CD4-positive, alpha-beta T cell (primary cell): ENCODE measurements at regions not wholly inside any gene's neighbourhood (a gene's known extent, or its start where the extent isn't known, plus 50 kb on each side); places are given as distances from the start of the nearest gene placed in this dataset.
"Not testable (repeated sequence)": the region's sequence is repeated elsewhere in the genome, so short reads cannot be mapped to it uniquely, and the experiment has no call there.

Experiments
- ATAC-seq: fragments of 200-7000 bp; cut with Tn5 transposase; one replicate; pipeline ENCODE4 v1.10.0; 2022; ENCODE audit warnings: mild to moderate bottlenecking; ENCODE audit not compliant: poor library complexity
- CTCF ChIA-PET: fragments of 350-600 bp; sonication (Branson Sonifier 250); formaldehyde crosslinking; loops from one replicate; lab custom pipeline; 2021; ENCODE audit warnings: antibody characterized with exemption, inconsistent platforms; lab: Charles Lee
- POLR2A ChIA-PET: fragments of 350-600 bp; sonication (Branson Sonifier 250); formaldehyde crosslinking; loops from one replicate; lab custom pipeline; 2021; ENCODE audit warnings: antibody characterized with exemption, inconsistent platforms; lab: Charles Lee
- DNase-seq, 14 experiments: peaks; one replicate each; pipeline ENCODE4 v3.0.0-alpha.2; 2013 to 2020; ENCODE audit warnings: mixed read lengths in 2 of 14
- H3K27ac ChIP-seq, 2 donors: one replicate each; pipeline versions ENCODE4 v1.5.1 to v1.7.0; 2013; ENCODE audit warnings: low read length in 2 of 2, low read depth in 1 of 2, mild to moderate bottlenecking in 1 of 2
- H3K27me3 ChIP-seq, 2 experiments: 1 replicate in 1 of 2; 2 replicates in 1 of 2; pipeline versions ENCODE4 v1.6.1 to v1.7.0; 2013; ENCODE audit warnings: low read length in 2 of 2, control low read depth in 1 of 2, mild to moderate bottlenecking in 1 of 2, moderate library complexity in 1 of 2; ENCODE audit not compliant: insufficient read depth in 2 of 2, control insufficient read depth in 1 of 2
- H3K36me3 ChIP-seq: one replicate; pipeline ENCODE4 v1.6.1; 2013; ENCODE audit warnings: low read length, control low read depth; ENCODE audit not compliant: insufficient read depth
- H3K4me1 ChIP-seq: one replicate; pipeline ENCODE4 v1.6.1; 2013; ENCODE audit warnings: low read length, control low read depth; ENCODE audit not compliant: insufficient read depth
- H3K4me3 ChIP-seq: one replicate; pipeline ENCODE4 v1.5.1; 2013; ENCODE audit warnings: mild to moderate bottlenecking, low read length, moderate library complexity
- H3K9me3 ChIP-seq, 2 experiments: 1 replicate in 1 of 2; 2 replicates in 1 of 2; pipeline versions ENCODE4 v1.6.1 to v1.7.0; 2013; ENCODE audit warnings: low read length in 2 of 2, mild to moderate bottlenecking in 2 of 2, control low read depth in 1 of 2, moderate library complexity in 1 of 2; ENCODE audit not compliant: control insufficient read depth in 1 of 2, insufficient read depth in 1 of 2
- H3K27ac Mint-ChIP-seq: one replicate; pipeline ENCODE4 v1.8.0; 2020; ENCODE audit warnings: mixed read lengths
- H3K27me3 Mint-ChIP-seq: one replicate; pipeline ENCODE4 v1.8.0; 2021; ENCODE audit warnings: mixed read lengths
- H3K36me3 Mint-ChIP-seq: one replicate; pipeline ENCODE4 v1.8.0; 2021; ENCODE audit warnings: low read depth, mixed read lengths
- H3K4me1 Mint-ChIP-seq: one replicate; pipeline ENCODE4 v1.8.0; 2021; ENCODE audit warnings: low read depth, mixed read lengths
- H3K4me3 Mint-ChIP-seq: one replicate; pipeline ENCODE4 v1.8.0; 2020; ENCODE audit warnings: mild to moderate bottlenecking, mixed read lengths
- H3K9me3 Mint-ChIP-seq: one replicate; pipeline ENCODE4 v1.8.0; 2020; ENCODE audit warnings: mixed read lengths
- CTCF ChIP-seq: fragments of 200-600 bp; IDR thresholded peaks from one replicate; pipeline ENCODE4 v1.8.0; 2022; ENCODE audit warnings: antibody characterized with exemption, mild to moderate bottlenecking
- intact Hi-C, 2 experiments: fragments of 100-400 bp; cut with DNase I in 1 of 2; cut with micrococcal nuclease in 1 of 2; formaldehyde crosslinking; loops; one replicate each; pipeline versions ENCODE4 v1.15.1 to v1.9.0; 2023 to 2025; cut with DNase I, micrococcal nuclease

GRCh38 chr13:22883956-22884355 lies 296.8 kb upstream of the SGCG start:
- ATAC-seq, result no peak
- DNase-seq, result no peak
- Histone ChIP-seq H3K4me3 (no peak overlapping the region), H3K9me3 (no peaks in the 10 kb centered on the region), H3K27ac (no peak overlapping the region), H3K4me1 (no peaks in the 10 kb centered on the region), H3K27me3 (no peaks in the 10 kb centered on the region), H3K36me3 (no peaks in the 10 kb centered on the region)
- no peak for TF ChIP-seq CTCF
- no peaks in the 10 kb centered on the region for H3K27me3 Mint-ChIP-seq
- intact Hi-C loops, result no loop called here
- H3K4me1 Mint-ChIP-seq, result no peaks in the 10 kb centered on the region
- ChIA-PET CTCF (no interaction called here), POLR2A (no interaction called here)
- no peaks in the 10 kb centered on the region for H3K36me3 Mint-ChIP-seq
- H3K27ac Mint-ChIP-seq, result no peak overlapping the region
- no peaks in the 10 kb centered on the region for H3K9me3 Mint-ChIP-seq
- H3K4me3 Mint-ChIP-seq, result no peak overlapping the region

GRCh38 chr13:22886061-22886460 lies 294.7 kb upstream of the SGCG start:
- POLR2A ChIA-PET, H3K36me3 Mint-ChIP-seq, H3K9me3 ChIP-seq, H3K27ac Mint-ChIP-seq, H3K4me3 Mint-ChIP-seq, intact Hi-C loops, H3K4me1 Mint-ChIP-seq, H3K36me3 ChIP-seq, DNase-seq, H3K27me3 ChIP-seq, ATAC-seq, H3K9me3 Mint-ChIP-seq, H3K27me3 Mint-ChIP-seq, H3K4me1 ChIP-seq, CTCF ChIA-PET, H3K27ac ChIP-seq, H3K4me3 ChIP-seq: not testable (repeated sequence)

GRCh38 chr13:22889376-22889775 lies 291.4 kb upstream of the SGCG start:
- H3K27ac Mint-ChIP-seq, H3K4me1 ChIP-seq, H3K9me3 ChIP-seq, H3K4me1 Mint-ChIP-seq, H3K4me3 ChIP-seq, CTCF ChIA-PET, H3K36me3 Mint-ChIP-seq, DNase-seq, POLR2A ChIA-PET, intact Hi-C loops, H3K27me3 Mint-ChIP-seq, ATAC-seq, H3K27ac ChIP-seq, H3K9me3 Mint-ChIP-seq, H3K4me3 Mint-ChIP-seq, H3K36me3 ChIP-seq, H3K27me3 ChIP-seq: not testable (repeated sequence)

DNA sequence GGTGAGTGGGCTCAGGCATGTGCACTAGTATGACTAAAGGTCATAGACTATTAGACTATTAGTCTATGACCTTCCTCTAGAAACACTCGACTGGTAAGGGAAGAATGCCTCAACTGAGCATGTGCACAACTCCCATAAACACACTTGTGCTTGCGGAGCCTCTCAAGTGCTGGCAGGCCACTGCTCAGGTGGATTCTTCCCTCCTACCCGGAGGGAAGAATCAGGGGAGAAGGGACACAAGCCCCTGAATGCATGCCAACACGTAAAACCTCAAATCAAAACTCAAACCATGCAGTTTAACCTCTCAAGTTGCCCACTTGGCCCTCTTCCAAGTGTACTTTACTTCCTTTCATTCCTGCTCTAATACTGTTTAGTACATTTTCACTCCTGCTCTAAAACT lies 287.6 kb upstream of the SGCG start:
- Mint-ChIP-seq H3K27ac (no peak overlapping the region), H3K4me1 (no peaks in the 10 kb centered on the region), H3K36me3 (no peaks in the 10 kb centered on the region), H3K9me3 (peaks cover 7% of the 10 kb centered on the region), H3K27me3 (no peaks in the 10 kb centered on the region), H3K4me3 (no peak overlapping the region)
- no peaks in the 10 kb centered on the region for H3K4me1 ChIP-seq
- intact Hi-C loops, result no loop called here
- H3K36me3 ChIP-seq, result no peaks in the 10 kb centered on the region
- no peaks in the 10 kb centered on the region for H3K27me3 ChIP-seq
- no peak for TF ChIP-seq CTCF
- ChIA-PET POLR2A (no interaction called here), CTCF (no interaction called here)
- peaks cover 0 to 17% of the 10 kb centered on the region in 2 experiments for H3K9me3 ChIP-seq
- DNase-seq (no peak), ATAC-seq (no peak)
- no peak overlapping the region for H3K4me3 ChIP-seq
- H3K27ac ChIP-seq, result no peak overlapping the region
